ENCODE measurements at regions not wholly inside any gene's neighbourhood (a gene's known extent, or its start where the extent isn't known, plus 50 kb on each side); places are given as distances from the start of the nearest gene placed in this dataset.

DNA sequence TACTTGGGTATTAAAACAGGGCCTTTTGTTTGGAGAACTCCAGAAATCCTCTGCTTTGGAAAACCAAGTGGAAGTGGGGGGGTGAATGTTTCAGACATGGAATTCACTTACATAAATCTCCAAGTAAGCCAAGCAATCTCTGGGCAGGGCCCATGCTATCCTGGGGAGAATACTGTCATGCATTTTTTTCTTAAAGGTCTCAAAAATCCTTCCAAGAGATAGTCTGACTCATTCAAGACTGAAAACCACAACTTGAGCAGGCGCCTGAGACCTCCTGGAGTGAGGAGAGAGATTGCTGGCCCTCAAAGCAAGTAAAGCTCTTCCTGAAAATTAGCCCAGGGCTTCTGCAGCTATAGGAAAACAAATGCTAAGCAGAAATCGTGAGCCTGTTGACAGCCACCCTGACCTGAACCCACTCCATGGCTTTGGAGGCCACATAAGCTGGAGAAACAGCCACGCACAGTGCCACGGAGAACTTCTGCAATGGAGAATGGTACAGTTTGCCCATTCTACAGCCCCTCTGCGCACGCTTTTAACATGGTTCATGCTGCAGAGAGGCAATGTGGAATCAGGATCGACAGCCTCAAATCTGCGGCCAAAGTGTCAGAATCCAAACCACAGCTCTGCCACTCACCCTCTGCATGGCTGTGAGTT is 203.1 kb upstream of the AUTS2 start:
- H3K36me3 ChIP-seq: no peaks in the 10 kb centered on the region
- no peaks in the 10 kb centered on the region for H3K27me3 ChIP-seq
- TF ChIP-seq, protein P1, sequence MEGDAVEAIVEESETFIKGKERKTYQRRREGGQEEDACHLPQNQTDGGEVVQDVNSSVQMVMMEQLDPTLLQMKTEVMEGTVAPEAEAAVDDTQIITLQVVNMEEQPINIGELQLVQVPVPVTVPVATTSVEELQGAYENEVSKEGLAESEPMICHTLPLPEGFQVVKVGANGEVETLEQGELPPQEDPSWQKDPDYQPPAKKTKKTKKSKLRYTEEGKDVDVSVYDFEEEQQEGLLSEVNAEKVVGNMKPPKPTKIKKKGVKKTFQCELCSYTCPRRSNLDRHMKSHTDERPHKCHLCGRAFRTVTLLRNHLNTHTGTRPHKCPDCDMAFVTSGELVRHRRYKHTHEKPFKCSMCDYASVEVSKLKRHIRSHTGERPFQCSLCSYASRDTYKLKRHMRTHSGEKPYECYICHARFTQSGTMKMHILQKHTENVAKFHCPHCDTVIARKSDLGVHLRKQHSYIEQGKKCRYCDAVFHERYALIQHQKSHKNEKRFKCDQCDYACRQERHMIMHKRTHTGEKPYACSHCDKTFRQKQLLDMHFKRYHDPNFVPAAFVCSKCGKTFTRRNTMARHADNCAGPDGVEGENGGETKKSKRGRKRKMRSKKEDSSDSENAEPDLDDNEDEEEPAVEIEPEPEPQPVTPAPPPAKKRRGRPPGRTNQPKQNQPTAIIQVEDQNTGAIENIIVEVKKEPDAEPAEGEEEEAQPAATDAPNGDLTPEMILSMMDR (IDR thresholded peaks at IDR 0.05; ENCODE audit: low read depth, low read length): no peak
- no peaks in the 10 kb centered on the region for H3K4me1 ChIP-seq
- DNase-seq: no peak
- no peak overlapping the region for H3K4me3 ChIP-seq (ENCODE audit: low read depth, low read length)
- no peaks in the 10 kb centered on the region for H3K9me3 ChIP-seq

DNA sequence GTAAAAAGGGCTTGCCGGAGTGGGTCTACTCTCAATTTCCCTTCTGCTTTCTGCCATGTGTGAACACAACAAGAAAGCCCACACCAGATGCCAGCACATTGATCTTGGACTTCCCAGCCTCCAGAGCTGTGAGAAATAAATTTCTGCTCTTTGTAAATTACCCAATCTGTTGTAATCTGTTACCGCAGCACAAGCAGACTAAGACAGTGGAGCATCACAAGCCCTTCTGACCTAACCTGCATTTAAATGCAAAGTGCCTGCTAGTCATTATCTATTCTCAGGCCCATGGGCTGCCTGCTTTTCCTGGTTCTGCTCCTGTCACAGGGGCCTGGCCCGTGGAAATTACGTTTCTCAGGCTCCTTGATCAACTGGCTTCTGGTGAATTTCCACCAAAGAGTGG is 199.3 kb upstream of the AUTS2 start:
- TF ChIP-seq, protein P1 (IDR thresholded peaks at IDR 0.05; ENCODE audit: low read depth, low read length): no peak
- no peak for DNase-seq
- H3K36me3 ChIP-seq: no peaks in the 10 kb centered on the region
- H3K4me1 ChIP-seq: no peaks in the 10 kb centered on the region
- H3K4me3 ChIP-seq (ENCODE audit: low read depth, low read length): no peak overlapping the region
- H3K27me3 ChIP-seq: no peaks in the 10 kb centered on the region
- peaks cover 4% of the 10 kb centered on the region; the same call in 1 of the 2 replicates for H3K9me3 ChIP-seq

- H3K9me3 ChIP-seq: peaks cover 4% of the 10 kb centered on the region
Measured at GRCh38 chr7:69399401-69399800, 198.9 kb upstream of the AUTS2 start.

DNA sequence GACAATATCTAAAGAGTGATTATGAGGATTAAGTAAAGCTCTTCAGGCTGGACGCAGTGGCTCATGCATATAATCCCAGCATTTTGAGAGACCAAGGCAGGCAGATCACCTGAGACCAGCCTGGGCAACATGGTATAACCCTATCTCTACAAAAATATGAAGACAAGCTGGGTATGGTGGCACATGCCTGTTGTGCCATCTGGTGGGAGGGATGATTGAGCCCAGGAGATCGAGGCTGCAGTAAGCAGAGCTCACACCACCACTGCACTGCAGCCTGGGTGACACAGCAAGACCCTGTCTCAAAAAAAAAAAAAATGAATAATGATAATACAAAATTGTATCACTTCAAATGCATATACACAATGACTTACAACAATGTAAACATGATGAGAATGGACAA is 195.6 kb upstream of the AUTS2 start:
- Histone ChIP-seq H3K4me1 (no peaks in the 10 kb centered on the region), H3K36me3 (no peaks in the 10 kb centered on the region), H3K27me3 (no peaks in the 10 kb centered on the region), H3K9me3 (peaks cover 4% of the 10 kb centered on the region), H3K4me3 (ENCODE audit: low read depth, low read length) (no peak overlapping the region)
- no peak for DNase-seq
- TF ChIP-seq, protein P1 (IDR thresholded peaks at IDR 0.05; ENCODE audit: low read depth, low read length): no peak

More at GRCh38 chr7:69399401-69399800, 198.9 kb upstream of the AUTS2 start:
- Histone ChIP-seq H3K27me3 (no peaks in the 10 kb centered on the region), H3K36me3 (no peaks in the 10 kb centered on the region), H3K4me3 (ENCODE audit: low read depth, low read length) (no peak overlapping the region), H3K4me1 (no peaks in the 10 kb centered on the region)
- TF ChIP-seq, protein P1 (IDR thresholded peaks at IDR 0.05; ENCODE audit: low read depth, low read length): no peak
- DNase-seq: peak; percentile 64

GRCh38 chr7:69403169-69403568 is 195.1 kb upstream of the AUTS2 start:
- peak; percentile 49 for DNase-seq
- no peaks in the 10 kb centered on the region for H3K27me3 ChIP-seq
- TF ChIP-seq, protein P1 (IDR thresholded peaks at IDR 0.05; ENCODE audit: low read depth, low read length): peak; percentile 70
- peaks cover 4% of the 10 kb centered on the region for H3K9me3 ChIP-seq
- H3K36me3 ChIP-seq: no peaks in the 10 kb centered on the region
- no peaks in the 10 kb centered on the region for H3K4me1 ChIP-seq
- H3K4me3 ChIP-seq (ENCODE audit: low read depth, low read length): no peak overlapping the region

- peaks cover 5% of the 10 kb centered on the region; the same call in 1 of the 2 replicates for H3K4me1 ChIP-seq
- TF ChIP-seq, protein P1 (IDR thresholded peaks at IDR 0.05; ENCODE audit: low read depth, low read length): no peak
- no peak for DNase-seq
- no peaks in the 10 kb centered on the region for H3K36me3 ChIP-seq
- H3K9me3 ChIP-seq: no peaks in the 10 kb centered on the region
- no peak overlapping the region for H3K4me3 ChIP-seq (ENCODE audit: low read depth, low read length)
- H3K27me3 ChIP-seq: no peaks in the 10 kb centered on the region
Measured at GRCh38 chr7:69411018-69411417, 187.3 kb upstream of the AUTS2 start.
